ENCODE measurements at regions not wholly inside any gene's neighbourhood (a gene's known extent, or its start where the extent isn't known, plus 50 kb on each side); places are given as distances from the start of the nearest gene placed in this dataset.

DNA sequence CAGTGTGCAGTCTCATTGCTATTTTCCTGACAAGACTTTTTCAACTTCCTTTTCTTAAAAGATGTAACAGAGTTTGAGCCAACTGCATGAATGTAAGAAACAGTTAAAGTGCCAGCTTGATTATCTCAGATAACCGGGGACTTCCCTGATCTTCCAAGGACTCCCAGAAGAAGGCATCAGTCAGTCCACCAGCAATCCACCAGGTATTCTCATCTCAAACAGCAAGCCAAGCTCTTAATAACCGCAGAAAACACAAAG is 350.1 kb downstream of the LIG4 start:
- no peak for TF ChIP-seq ZNF8 (CRISPR knock-in tag; IDR thresholded peaks at IDR 0.05)
- no peak for TF ChIP-seq CSDC2 (CRISPR knock-in tag; IDR thresholded peaks at IDR 0.05)
- TF ChIP-seq, protein P1, sequence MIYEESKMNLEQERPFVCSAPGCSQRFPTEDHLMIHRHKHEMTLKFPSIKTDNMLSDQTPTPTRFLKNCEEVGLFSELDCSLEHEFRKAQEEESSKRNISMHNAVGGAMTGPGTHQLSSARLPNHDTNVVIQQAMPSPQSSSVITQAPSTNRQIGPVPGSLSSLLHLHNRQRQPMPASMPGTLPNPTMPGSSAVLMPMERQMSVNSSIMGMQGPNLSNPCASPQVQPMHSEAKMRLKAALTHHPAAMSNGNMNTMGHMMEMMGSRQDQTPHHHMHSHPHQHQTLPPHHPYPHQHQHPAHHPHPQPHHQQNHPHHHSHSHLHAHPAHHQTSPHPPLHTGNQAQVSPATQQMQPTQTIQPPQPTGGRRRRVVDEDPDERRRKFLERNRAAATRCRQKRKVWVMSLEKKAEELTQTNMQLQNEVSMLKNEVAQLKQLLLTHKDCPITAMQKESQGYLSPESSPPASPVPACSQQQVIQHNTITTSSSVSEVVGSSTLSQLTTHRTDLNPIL (CRISPR knock-in tag; IDR thresholded peaks at IDR 0.05; ENCODE audit: low read depth) = no peak
- no peak for TF ChIP-seq RARB (CRISPR knock-in tag; IDR thresholded peaks at IDR 0.05)
- TF ChIP-seq OSR1 (CRISPR knock-in tag; IDR thresholded peaks at IDR 0.05) = no peak
- TF ChIP-seq, protein P2, sequence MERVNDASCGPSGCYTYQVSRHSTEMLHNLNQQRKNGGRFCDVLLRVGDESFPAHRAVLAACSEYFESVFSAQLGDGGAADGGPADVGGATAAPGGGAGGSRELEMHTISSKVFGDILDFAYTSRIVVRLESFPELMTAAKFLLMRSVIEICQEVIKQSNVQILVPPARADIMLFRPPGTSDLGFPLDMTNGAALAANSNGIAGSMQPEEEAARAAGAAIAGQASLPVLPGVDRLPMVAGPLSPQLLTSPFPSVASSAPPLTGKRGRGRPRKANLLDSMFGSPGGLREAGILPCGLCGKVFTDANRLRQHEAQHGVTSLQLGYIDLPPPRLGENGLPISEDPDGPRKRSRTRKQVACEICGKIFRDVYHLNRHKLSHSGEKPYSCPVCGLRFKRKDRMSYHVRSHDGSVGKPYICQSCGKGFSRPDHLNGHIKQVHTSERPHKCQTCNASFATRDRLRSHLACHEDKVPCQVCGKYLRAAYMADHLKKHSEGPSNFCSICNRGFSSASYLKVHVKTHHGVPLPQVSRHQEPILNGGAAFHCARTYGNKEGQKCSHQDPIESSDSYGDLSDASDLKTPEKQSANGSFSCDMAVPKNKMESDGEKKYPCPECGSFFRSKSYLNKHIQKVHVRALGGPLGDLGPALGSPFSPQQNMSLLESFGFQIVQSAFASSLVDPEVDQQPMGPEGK (CRISPR knock-in tag; IDR thresholded peaks at IDR 0.05; ENCODE audit: borderline replicate concordance) = no peak
- TF ChIP-seq BACH2 (CRISPR knock-in tag; IDR thresholded peaks at IDR 0.05; ENCODE audit: borderline replicate concordance) = no peak
- TF ChIP-seq ISL1 (CRISPR knock-in tag; IDR thresholded peaks at IDR 0.05) = no peak
- TF ChIP-seq ZFP3 (CRISPR knock-in tag; IDR thresholded peaks at IDR 0.05) = no peak
- no peak for TF ChIP-seq ESRRG (CRISPR knock-in tag; IDR thresholded peaks at IDR 0.05)
